Fibroblast of mammary gland (primary cell): ENCODE measurements at regions not wholly inside any gene's neighbourhood (a gene's known extent, or its start where the extent isn't known, plus 50 kb on each side); places are given as distances from the start of the nearest gene placed in this dataset.
A peak's percentile ranks its signal among the peaks of the same experiment; 100 is the strongest.

Source experiments
- DNase-seq: peaks from one replicate; pipeline ENCODE4 v3.0.0-alpha.2; 2010; ENCODE audit warnings: low read depth
- H3K4me3 ChIP-seq: 2 replicates; pipeline ENCODE4 v1.5.1; 2011; ENCODE audit warnings: low read depth, mild to moderate bottlenecking, low read length, moderate library complexity; ENCODE audit not compliant: control insufficient read depth
- CTCF ChIP-seq: conservative IDR thresholded peaks from 2 replicates; pipeline ENCODE4 v1.5.1; 2011; ENCODE audit warnings: low read depth, low read length, inconsistent platforms; ENCODE audit not compliant: control insufficient read depth, insufficient read depth

GRCh38 chr16:80319181-80319580 is 221.6 kb upstream of the DYNLRB2 start:
- DNase-seq = no peak
- no peak overlapping the region for H3K4me3 ChIP-seq
- TF ChIP-seq CTCF = peak; percentile 5

GRCh38 chr16:80318107-80318506 is 222.7 kb upstream of the DYNLRB2 start:
- DNase-seq = no peak
- TF ChIP-seq CTCF = no peak
- H3K4me3 ChIP-seq = no peak overlapping the region

DNA sequence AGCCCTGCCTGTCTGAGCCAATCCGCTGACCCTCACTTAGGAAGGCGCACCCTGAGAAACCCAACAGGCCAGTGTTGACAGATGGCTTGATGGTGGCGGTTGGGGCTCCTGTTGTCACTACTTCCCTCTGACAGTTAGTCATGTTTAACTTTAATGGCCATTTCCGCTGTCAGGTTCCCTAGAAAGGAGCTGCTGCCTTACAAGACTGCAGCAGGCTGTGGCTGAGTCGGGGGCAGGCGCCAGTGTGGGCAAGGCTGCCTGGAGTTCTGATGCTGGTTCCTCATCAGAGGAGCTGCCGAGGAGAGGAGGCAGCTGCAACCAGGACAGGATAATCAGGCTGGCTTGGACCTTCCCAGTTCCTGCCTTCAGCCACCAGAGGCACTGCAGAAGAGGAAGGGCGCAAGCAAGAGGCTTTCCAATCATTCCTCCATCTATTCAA is 223.2 kb upstream of the DYNLRB2 start:
- peak; percentile 25 for TF ChIP-seq CTCF
- DNase-seq = no peak
- no peak overlapping the region for H3K4me3 ChIP-seq

- no peak overlapping the region for H3K4me3 ChIP-seq
- DNase-seq = no peak
- TF ChIP-seq CTCF = no peak
Observed at GRCh38 chr16:80317116-80317515, 223.7 kb upstream of the DYNLRB2 start.

GRCh38 chr16:80314042-80314441 is 226.8 kb upstream of the DYNLRB2 start:
- no peak overlapping the region for H3K4me3 ChIP-seq
- no peak for TF ChIP-seq CTCF
- DNase-seq = no peak

- no peak for TF ChIP-seq CTCF
- peak; percentile 40 for DNase-seq
- H3K4me3 ChIP-seq = no peak overlapping the region
Observed at GRCh38 chr16:80309178-80309577, 231.6 kb upstream of the DYNLRB2 start.

DNA sequence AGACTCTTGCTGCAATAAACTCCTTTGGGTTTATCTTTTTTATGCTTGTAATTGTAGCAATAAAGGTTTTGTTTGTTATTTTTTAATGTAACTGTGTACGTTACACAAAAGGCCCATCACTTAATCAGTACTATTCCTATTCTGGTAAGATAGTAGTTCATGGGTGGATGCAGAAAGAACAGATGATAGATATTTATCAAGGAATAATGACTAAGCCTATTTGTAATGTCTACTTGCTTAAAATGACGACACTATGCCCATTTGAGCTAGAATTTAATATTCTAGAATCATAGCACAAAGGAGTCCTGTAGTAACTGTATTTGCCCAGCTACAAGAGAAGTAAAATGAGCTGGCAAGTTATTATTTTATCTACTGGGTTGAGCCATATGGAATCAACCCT is 235.4 kb upstream of the DYNLRB2 start:
- H3K4me3 ChIP-seq = no peak overlapping the region
- DNase-seq = no peak
- TF ChIP-seq CTCF = no peak
